MG63 (cell line): ENCODE measurements at regions not wholly inside any gene's neighbourhood (a gene's known extent, or its start where the extent isn't known, plus 50 kb on each side); places are given as distances from the start of the nearest gene placed in this dataset.

Source experiments
- DNase-seq: peaks from one replicate; pipeline ENCODE4 v3.0.0-alpha.2; 2020
- H3K27me3 ChIP-seq: fragments of 250-450 bp; sonication (Bioruptor Pico); 2 replicates; pipeline ENCODE4 v1.5.1; 2020; ENCODE audit warnings: mild to moderate bottlenecking, moderate library complexity
- H3K36me3 ChIP-seq: fragments of 250-450 bp; sonication (Bioruptor Pico); 2 replicates; pipeline ENCODE4 v1.5.1; 2020; ENCODE audit warnings: mild to moderate bottlenecking, moderate library complexity
- H3K4me3 ChIP-seq: fragments of 250-450 bp; sonication (Bioruptor Pico); 2 replicates; pipeline ENCODE4 v1.5.1; 2020; ENCODE audit warnings: mild to moderate bottlenecking, moderate library complexity
- H3K9me3 ChIP-seq: fragments of 250-450 bp; sonication (Bioruptor Pico); 2 replicates; pipeline ENCODE4 v1.5.1; 2020; ENCODE audit warnings: mild to moderate bottlenecking, moderate library complexity

DNA sequence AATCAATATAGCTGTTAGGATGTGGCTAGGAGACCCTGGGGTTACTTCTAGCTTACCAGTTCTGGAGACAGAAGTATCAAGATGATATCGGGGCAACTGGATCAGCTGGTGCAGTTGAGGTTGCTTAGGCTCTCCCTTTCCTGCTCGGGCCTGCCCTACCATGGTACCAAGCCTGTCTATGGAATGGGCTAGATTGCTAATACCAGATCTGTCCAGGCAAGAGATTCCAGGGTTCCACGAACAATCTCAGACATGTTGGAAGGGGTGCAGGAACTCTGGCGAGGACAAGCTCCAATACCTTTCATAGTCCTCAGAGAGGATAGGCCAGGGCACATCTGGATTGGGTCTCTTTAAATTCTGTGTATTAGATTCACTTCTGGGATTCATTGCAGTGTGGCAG lies 53.8 kb downstream of the ADM start:
- H3K9me3 ChIP-seq = peaks cover 3% of the 10 kb centered on the region; the same call in 1 of the 2 replicates
- no peak overlapping the region for H3K4me3 ChIP-seq
- H3K27me3 ChIP-seq = no peaks in the 10 kb centered on the region
- no peaks in the 10 kb centered on the region for H3K36me3 ChIP-seq
- DNase-seq = no peak

DNA sequence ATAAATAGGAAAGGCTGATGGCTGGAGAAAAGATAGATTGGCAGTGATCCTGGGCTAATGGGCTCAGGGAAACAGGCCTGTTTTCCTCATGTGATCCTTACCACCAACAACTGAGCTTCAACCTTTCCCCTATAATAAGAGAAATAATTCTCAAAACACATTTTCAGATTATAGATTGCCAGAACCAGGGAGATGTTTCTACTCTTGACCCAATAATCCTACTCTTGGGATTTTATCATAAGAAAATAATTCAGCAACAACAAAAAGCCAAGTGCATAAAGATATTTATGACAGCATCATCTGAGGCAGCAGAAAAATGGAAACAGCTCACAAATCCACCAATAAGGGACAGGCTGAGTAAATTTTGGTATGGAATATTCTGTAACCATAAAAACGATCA lies 54.3 kb downstream of the ADM start:
- DNase-seq = no peak
- Histone ChIP-seq H3K27me3 (no peaks in the 10 kb centered on the region), H3K36me3 (no peaks in the 10 kb centered on the region), H3K9me3 (peaks cover 3% of the 10 kb centered on the region; the same call in 1 of the 2 replicates), H3K4me3 (no peak overlapping the region)

- peaks cover 3% of the 10 kb centered on the region; the same call in 1 of the 2 replicates for H3K9me3 ChIP-seq
- no peak overlapping the region for H3K4me3 ChIP-seq
- no peaks in the 10 kb centered on the region for H3K36me3 ChIP-seq
- H3K27me3 ChIP-seq = no peaks in the 10 kb centered on the region
- DNase-seq = no peak
Observed at GRCh38 chr11:10360835-10361234, 56.0 kb downstream of the ADM start.

DNA sequence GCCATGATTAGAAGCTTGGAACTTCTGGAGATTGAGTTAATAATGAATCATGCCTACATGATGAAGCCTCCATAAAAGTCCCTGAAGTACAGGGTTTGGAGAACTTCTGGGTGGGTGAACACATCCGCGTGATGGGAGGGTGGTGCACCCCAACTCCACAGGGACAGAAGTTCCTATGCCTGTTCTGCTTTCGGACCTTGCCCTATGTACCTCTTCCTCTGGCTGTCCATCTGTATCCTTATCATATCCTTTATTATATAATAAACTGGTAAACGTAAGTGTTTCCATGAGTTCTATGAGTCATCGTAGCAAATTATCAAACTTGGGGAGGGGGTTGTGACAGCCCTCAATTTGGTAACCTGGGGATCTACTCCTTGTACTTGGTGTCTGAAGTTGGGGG lies 60.2 kb downstream of the ADM start:
- no peak for DNase-seq
- no peaks in the 10 kb centered on the region for H3K27me3 ChIP-seq
- peaks cover under 1% of the 10 kb centered on the region; the same call in 1 of the 2 replicates for H3K9me3 ChIP-seq
- no peak overlapping the region for H3K4me3 ChIP-seq
- H3K36me3 ChIP-seq = no peaks in the 10 kb centered on the region

GRCh38 chr11:10366568-10367331 lies 61.9 kb downstream of the ADM start:
- H3K27me3 ChIP-seq = no peaks in the 10 kb centered on the region
- no peak overlapping the region for H3K4me3 ChIP-seq
- no peaks in the 10 kb centered on the region for H3K9me3 ChIP-seq
- peak; percentile 92 for DNase-seq
- no peaks in the 10 kb centered on the region for H3K36me3 ChIP-seq

- no peaks in the 10 kb centered on the region for H3K36me3 ChIP-seq
- no peaks in the 10 kb centered on the region for H3K27me3 ChIP-seq
- no peak overlapping the region for H3K4me3 ChIP-seq
- DNase-seq = no peak
- no peaks in the 10 kb centered on the region for H3K9me3 ChIP-seq
Observed at GRCh38 chr11:10371926-10372641, 67.2 kb downstream of the ADM start.

GRCh38 chr11:10373340-10373739 lies 68.5 kb downstream of the ADM start:
- Histone ChIP-seq H3K36me3 (no peaks in the 10 kb centered on the region), H3K9me3 (no peaks in the 10 kb centered on the region), H3K27me3 (no peaks in the 10 kb centered on the region), H3K4me3 (no peak overlapping the region)
- no peak for DNase-seq

DNA sequence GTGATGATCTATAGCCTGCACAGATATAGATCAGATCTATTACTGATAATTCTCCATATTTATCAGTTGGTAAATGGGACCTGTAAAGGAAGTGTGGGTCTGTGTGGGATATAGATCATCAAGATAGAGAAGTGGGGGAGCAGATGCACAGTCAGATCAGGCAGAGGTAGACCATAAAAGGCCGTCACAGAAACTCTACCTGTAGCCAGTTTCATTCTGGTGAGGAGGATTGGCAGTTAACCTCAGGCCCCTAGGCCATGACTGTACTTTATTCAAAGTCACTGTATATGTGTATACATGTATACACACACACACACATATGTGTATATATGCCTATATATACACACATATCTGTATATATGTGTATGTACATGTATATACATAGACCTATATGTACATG lies 69.1 kb downstream of the ADM start:
- Histone ChIP-seq H3K27me3 (no peaks in the 10 kb centered on the region), H3K9me3 (no peaks in the 10 kb centered on the region), H3K36me3 (no peaks in the 10 kb centered on the region), H3K4me3 (no peak overlapping the region)
- DNase-seq = no peak

DNA sequence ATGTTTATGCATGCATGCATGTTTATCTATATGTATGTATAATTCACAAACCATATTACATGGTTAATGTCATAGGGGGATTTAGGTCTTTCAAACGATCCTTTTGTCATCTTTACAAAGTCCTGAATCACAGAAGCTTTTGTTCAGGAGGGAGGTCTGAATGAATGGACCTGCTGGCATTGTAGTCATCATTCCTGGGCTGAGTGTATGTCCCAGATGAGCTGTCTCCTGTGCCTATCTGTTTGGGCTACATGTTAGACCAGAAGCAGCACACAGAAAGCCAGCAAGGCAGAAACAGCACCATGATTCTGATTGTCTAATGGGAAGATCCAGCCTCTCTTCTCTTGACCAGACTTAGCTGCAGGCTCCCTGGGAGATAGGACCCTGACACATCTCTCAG lies 69.5 kb downstream of the ADM start:
- DNase-seq = no peak
- no peaks in the 10 kb centered on the region for H3K9me3 ChIP-seq
- H3K36me3 ChIP-seq = no peaks in the 10 kb centered on the region
- no peak overlapping the region for H3K4me3 ChIP-seq
- no peaks in the 10 kb centered on the region for H3K27me3 ChIP-seq

- Histone ChIP-seq H3K9me3 (no peaks in the 10 kb centered on the region), H3K4me3 (no peak overlapping the region), H3K36me3 (no peaks in the 10 kb centered on the region), H3K27me3 (no peaks in the 10 kb centered on the region)
- peak; percentile 76 for DNase-seq
Observed at GRCh38 chr11:10375280-10375971, 70.6 kb downstream of the ADM start.

DNA sequence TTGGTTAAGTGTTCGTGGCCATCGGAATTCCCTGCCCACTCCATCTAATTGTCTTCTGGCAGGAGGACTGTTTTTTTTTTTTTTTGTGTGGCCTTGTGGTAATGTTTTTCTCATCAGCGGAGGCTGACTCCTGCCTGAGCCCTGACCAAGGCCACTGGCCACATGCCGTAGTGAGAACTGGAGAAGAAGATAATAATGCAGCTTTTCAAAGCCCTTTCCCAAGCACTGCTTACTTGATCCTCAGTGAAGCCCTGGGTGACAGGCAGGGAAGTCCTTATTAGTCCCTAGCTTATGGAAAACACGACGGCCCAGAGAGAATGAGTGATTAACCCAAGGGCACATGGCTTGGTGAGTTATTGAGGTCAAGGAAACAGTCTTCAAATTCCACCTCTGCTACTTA lies 71.2 kb downstream of the ADM start:
- Histone ChIP-seq H3K27me3 (no peaks in the 10 kb centered on the region), H3K9me3 (no peaks in the 10 kb centered on the region), H3K4me3 (no peak overlapping the region), H3K36me3 (no peaks in the 10 kb centered on the region)
- no peak for DNase-seq

- no peaks in the 10 kb centered on the region for H3K27me3 ChIP-seq
- no peak for DNase-seq
- no peaks in the 10 kb centered on the region for H3K36me3 ChIP-seq
- H3K9me3 ChIP-seq = no peaks in the 10 kb centered on the region
- H3K4me3 ChIP-seq = no peak overlapping the region
Observed at GRCh38 chr11:10377183-10377582, 72.3 kb downstream of the ADM start.

DNA sequence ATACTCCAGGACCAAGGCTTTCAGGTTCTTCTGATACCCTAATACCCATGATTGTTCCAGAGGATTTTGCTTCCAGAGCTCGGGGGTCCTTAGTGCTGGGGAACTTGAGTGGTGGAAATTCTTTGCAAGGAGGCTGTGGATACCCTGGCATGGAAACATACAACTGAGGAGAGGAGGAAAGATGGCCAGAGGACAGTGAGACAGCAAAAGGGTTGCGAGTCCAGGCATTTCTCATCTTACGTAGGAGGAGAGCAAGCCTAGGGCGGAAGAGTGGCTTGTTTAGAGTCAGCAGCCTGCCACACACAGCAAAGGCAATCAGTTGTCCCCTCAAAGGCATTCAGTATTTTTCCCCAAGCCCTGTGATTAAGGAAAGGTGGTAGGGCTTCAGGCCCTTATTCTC lies 73.5 kb downstream of the ADM start:
- DNase-seq = no peak
- Histone ChIP-seq H3K36me3 (no peaks in the 10 kb centered on the region), H3K9me3 (no peaks in the 10 kb centered on the region), H3K27me3 (no peaks in the 10 kb centered on the region), H3K4me3 (no peak overlapping the region)

- Histone ChIP-seq H3K4me3 (no peak overlapping the region), H3K27me3 (no peaks in the 10 kb centered on the region), H3K36me3 (no peaks in the 10 kb centered on the region), H3K9me3 (no peaks in the 10 kb centered on the region)
- no peak for DNase-seq
Observed at GRCh38 chr11:10379022-10379421, 74.1 kb downstream of the ADM start.

DNA sequence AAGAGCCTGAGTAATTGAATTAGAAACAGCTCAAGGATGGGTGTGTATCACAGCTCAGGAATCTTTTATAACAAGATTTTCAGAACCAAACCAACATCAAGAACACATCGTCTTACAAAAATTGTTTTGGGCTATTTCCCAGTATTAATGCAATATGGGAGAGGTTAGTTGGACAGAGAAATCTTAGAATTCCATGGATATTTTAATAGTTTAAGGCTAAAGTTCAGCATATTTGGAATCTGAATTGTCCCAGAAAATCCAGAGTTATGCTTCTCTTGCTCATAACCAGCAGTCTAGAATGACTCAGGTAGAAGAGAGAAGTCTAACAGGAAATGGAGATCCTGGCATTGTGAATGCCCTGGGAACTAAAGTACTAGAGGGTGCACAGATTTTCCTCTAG lies 74.6 kb downstream of the ADM start:
- no peak for DNase-seq
- Histone ChIP-seq H3K4me3 (no peak overlapping the region), H3K27me3 (no peaks in the 10 kb centered on the region), H3K9me3 (no peaks in the 10 kb centered on the region), H3K36me3 (no peaks in the 10 kb centered on the region)

DNA sequence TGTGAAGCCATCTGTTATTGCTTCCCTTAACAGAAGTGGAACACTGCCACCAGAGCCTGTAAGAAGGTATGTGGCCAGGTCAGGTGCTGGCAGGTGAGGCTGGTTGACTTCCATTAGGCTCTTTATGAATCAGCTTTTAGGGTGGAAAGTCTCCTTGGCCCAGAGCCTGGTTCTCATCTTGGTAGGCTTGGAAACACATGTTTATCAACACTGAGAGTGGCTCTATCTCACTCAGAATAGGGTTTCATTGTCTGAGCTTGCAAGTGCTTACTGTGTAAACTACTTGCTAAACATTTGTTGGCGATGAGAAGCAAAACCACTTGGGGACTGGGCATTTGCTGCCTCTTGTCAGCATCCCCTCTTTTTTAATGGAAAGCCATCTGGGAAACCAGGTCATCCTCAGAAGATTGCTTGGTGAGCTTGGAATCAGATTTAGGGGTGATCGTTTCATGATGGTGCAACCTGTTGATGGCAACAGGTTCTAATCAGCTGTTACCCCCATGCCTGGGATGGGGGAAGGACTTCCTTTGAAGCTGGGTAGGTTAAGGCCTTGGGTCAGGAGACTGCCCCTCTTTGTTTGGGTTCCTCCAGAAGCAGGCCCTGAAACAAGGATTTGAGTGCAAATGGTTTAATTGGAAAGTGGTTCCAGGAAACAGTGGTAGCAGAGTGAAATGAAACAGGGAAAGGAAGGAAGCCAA lies 75.0 kb upstream of the AMPD3 start:
- no peaks in the 10 kb centered on the region for H3K27me3 ChIP-seq
- no peaks in the 10 kb centered on the region for H3K36me3 ChIP-seq
- no peak overlapping the region for H3K4me3 ChIP-seq
- DNase-seq = no peak
- H3K9me3 ChIP-seq = no peaks in the 10 kb centered on the region

- no peaks in the 10 kb centered on the region for H3K27me3 ChIP-seq
- no peaks in the 10 kb centered on the region for H3K36me3 ChIP-seq
- DNase-seq = no peak
- no peaks in the 10 kb centered on the region for H3K9me3 ChIP-seq
- H3K4me3 ChIP-seq = no peak overlapping the region
Observed at GRCh38 chr11:10380921-10381320, 74.1 kb upstream of the AMPD3 start.
